Esophagus muscularis mucosa (tissue), 4 donors: ENCODE measurements at regions not wholly inside any gene's neighbourhood (a gene's known extent, or its start where the extent isn't known, plus 50 kb on each side); places are given as distances from the start of the nearest gene placed in this dataset.

Experiments
- DNase-seq: peaks from one replicate; pipeline ENCODE4 v3.0.0-alpha.2; 2017; ENCODE audit errors: extremely low spot score
- H3K27ac ChIP-seq, 4 donors: fragments of 200-600 bp; sonication (generic); replicated peaks in 1 of 4; 1 replicate in 3 of 4; 2 replicates in 1 of 4; pipeline ENCODE4 v1.5.1; 2016 to 2019; ENCODE audit warnings: mild to moderate bottlenecking in 1 of 4
- H3K27me3 ChIP-seq, 4 donors: fragments of 200-600 bp; sonication (generic); one replicate each; pipeline versions ENCODE4 v1.5.1 to v1.6.0; 2016 to 2019
- H3K36me3 ChIP-seq, 4 donors: fragments of 200-600 bp; sonication (generic); one replicate each; pipeline ENCODE4 v1.5.1; 2016 to 2019
- H3K4me1 ChIP-seq, 4 donors: fragments of 200-600 bp; sonication (generic); one replicate each; pipeline ENCODE4 v1.5.1; 2016 to 2019
- H3K4me3 ChIP-seq, 4 donors: fragments of 200-600 bp; sonication (generic); 1 replicate in 2 of 4; 2 replicates in 2 of 4; pipeline ENCODE4 v1.5.1; 2016 to 2019; ENCODE audit warnings: mild to moderate bottlenecking in 4 of 4, moderate library complexity in 1 of 4
- H3K9me3 ChIP-seq, 4 donors: fragments of 200-600 bp; sonication (generic); 1 replicate in 3 of 4; 2 replicates in 1 of 4; pipeline ENCODE4 v1.5.1; 2016 to 2019
- CTCF ChIP-seq, 3 experiments: fragments of 200-600 bp in 2 of 3; fragments of 450-650 bp in 1 of 3; sonication (generic) in 2 of 3; IDR thresholded peaks; one replicate each; pipeline ENCODE4 v1.5.1; 2017 to 2019; ENCODE audit warnings: antibody characterized with exemption in 3 of 3, mild to moderate bottlenecking in 2 of 3, moderate library complexity in 1 of 3
- EP300 ChIP-seq: sonication (generic); formaldehyde crosslinking; IDR thresholded peaks from one replicate; pipeline ENCODE4 v1.6.1; 2017; ENCODE audit warnings: antibody characterized with exemption
- POLR2A ChIP-seq: fragments of 450-650 bp; IDR thresholded peaks from one replicate; pipeline ENCODE4 v1.6.1; 2017; ENCODE audit warnings: antibody characterized with exemption, moderate library complexity, mild to moderate bottlenecking, low read depth
- POLR2AphosphoS5 ChIP-seq, 2 donors: sonication (generic); formaldehyde crosslinking; IDR thresholded peaks; one replicate each; pipeline ENCODE4 v1.6.1; 2017; ENCODE audit warnings: antibody characterized with exemption in 2 of 2
- WGBS: methylation state at CpG from one replicate; pipeline ENCODE4 v1.1.5; 2018; 5-methylcytosine and 5-hydroxymethylcytosine counted together
- intact Hi-C: fragments of 100-400 bp; cut with DNase I; formaldehyde crosslinking; loops from one replicate; pipeline ENCODE4 v1.15.1; 2023

GRCh38 chr1:5515501-5515900, 476.7 kb downstream of the NPHP4 start:
- Histone ChIP-seq H3K4me3 (no peak overlapping the region), H3K9me3 (no peaks in the 10 kb centered on the region), H3K27ac (no peak overlapping the region), H3K27me3 (peaks cover 0 to 43% (median 0%) of the 10 kb centered on the region in 4 donors), H3K36me3 (no peaks in the 10 kb centered on the region), H3K4me1 (peaks cover 0 to 13% (median 3%) of the 10 kb centered on the region in 4 donors)
- intact Hi-C loops, result no loop called here
- DNase-seq, result no peak
- TF ChIP-seq CTCF (IDR thresholded peaks at IDR 0.05) (no peak), POLR2AphosphoS5 (IDR thresholded peaks at IDR 0.05) (no peak), POLR2A (no peak), EP300 (no peak)
- 79% methylated on average over 6 of the region's 6 CpGs for WGBS

- Histone ChIP-seq H3K27me3 (peaks cover 0 to 51% (median 2%) of the 10 kb centered on the region in 4 donors), H3K4me3 (no peak overlapping the region), H3K36me3 (no peaks in the 10 kb centered on the region), H3K27ac (no peak overlapping the region), H3K9me3 (no peaks in the 10 kb centered on the region), H3K4me1 (peaks cover 0 to 13% (median 3%) of the 10 kb centered on the region in 4 donors)
- intact Hi-C loops, result loop anchor here (5.0 kb wide), 2 partner anchors 233 to 403 kb away; no protein-coding TSS in a partner anchor
- TF ChIP-seq POLR2A (no peak), CTCF (IDR thresholded peaks at IDR 0.05) (peak in 2 of 3 experiments; percentile 96 to 99), EP300 (no peak), POLR2AphosphoS5 (IDR thresholded peaks at IDR 0.05) (no peak)
- no peak for DNase-seq
- WGBS, result 17% methylated on average over 13 of the region's 13 CpGs
These were observed 477.6 kb downstream of the NPHP4 start for GRCh38 chr1:5514527-5515183.

GRCh38 chr1:5513846-5514526, 478.2 kb downstream of the NPHP4 start:
- intact Hi-C loops, result loop anchor here (5.0 kb wide), 2 partner anchors 233 to 403 kb away; no protein-coding TSS in a partner anchor
- Histone ChIP-seq H3K4me1 (peaks cover 0 to 13% (median 3%) of the 10 kb centered on the region in 4 donors), H3K9me3 (no peaks in the 10 kb centered on the region), H3K36me3 (no peaks in the 10 kb centered on the region), H3K27me3 (peaks cover 0 to 58% (median 3%) of the 10 kb centered on the region in 4 donors), H3K4me3 (no peak overlapping the region), H3K27ac (no peak overlapping the region)
- WGBS, result 48% methylated on average over 7 of the region's 7 CpGs
- no peak for DNase-seq
- TF ChIP-seq POLR2A (no peak), CTCF (IDR thresholded peaks at IDR 0.05) (no peak), EP300 (no peak), POLR2AphosphoS5 (IDR thresholded peaks at IDR 0.05) (no peak)

DNA sequence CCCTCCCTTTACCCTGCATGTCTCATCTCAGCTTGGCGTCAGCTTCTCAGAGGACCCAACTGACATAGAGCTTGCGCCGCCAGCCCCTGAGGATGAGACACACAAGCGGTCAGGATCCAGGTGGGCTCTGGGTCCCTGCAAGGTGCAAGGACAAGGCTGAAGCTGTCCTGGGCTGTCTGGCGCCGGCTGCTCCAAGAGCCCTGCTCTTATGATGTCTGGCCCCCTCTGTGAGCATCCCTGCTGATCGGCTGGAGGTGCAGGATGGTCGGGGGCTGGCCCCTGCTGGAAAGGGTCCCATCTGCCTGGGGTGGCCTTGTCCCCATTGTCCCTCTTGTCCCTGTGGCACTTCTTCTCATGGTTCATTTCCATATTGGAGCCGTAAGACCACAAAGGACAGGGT, 479.0 kb downstream of the NPHP4 start:
- WGBS, result 89% methylated on average over 8 of the region's 9 CpGs

More for the DNA sequence above, 479.0 kb downstream of the NPHP4 start:
- TF ChIP-seq POLR2A (no peak), POLR2AphosphoS5 (IDR thresholded peaks at IDR 0.05) (no peak), EP300 (no peak), CTCF (IDR thresholded peaks at IDR 0.05) (no peak)
- DNase-seq, result no peak
- Histone ChIP-seq H3K27ac (no peak overlapping the region), H3K4me1 (peaks cover 0 to 13% (median 3%) of the 10 kb centered on the region in 4 donors), H3K9me3 (no peaks in the 10 kb centered on the region), H3K4me3 (no peak overlapping the region), H3K27me3 (peaks cover 0 to 61% (median 5%) of the 10 kb centered on the region in 4 donors), H3K36me3 (no peaks in the 10 kb centered on the region)
- intact Hi-C loops, result loop anchor here (5.0 kb wide), 2 partner anchors 234 to 404 kb away; no protein-coding TSS in a partner anchor
